ENCODE measurements at regions not wholly inside any gene's neighbourhood (a gene's known extent, or its start where the extent isn't known, plus 50 kb on each side); places are given as distances from the start of the nearest gene placed in this dataset.

DNA sequence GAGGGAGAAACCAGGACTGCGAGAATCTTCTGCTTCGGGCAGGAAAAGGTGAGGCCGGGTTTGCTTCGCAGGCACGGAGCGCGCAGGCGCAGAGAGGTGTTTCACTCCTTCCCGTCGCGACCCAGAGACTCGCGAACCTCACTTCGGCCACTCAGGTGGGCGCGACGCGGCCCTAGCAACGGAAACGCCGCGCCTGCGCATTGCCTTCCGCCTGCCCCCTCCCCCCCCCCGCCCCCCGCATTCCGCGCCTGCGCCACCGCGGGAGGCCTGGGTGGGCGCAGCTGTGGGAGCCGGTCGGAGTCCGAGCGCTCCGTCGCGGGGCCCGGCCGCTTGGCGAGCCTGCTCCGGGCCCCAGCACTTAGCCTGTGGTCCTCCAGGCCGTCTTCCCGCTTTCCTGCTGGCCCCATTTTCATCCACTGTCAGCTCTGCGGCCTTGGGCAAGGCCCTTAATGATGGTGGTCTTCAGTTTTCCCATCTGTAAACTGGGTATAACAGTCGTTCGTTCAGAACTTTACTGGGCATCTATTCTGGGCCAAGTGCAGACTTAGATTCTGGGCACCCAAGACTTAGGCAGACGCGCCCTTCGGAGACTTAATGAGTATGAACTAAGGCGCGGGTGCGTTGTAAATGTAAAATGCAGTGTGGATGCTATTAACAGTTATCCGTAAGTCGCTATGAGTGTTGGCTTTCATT lies 62.1 kb upstream of the ACKR3 start:
- Histone ChIP-seq H3K27me3 (ENCODE audit: control insufficient read depth in 1 of 2, insufficient read depth in 2 of 2, low read length in 2 of 2) (peaks cover 19 to 21% of the 10 kb centered on the region in 2 donors), H3K4me3 (ENCODE audit: low read depth in 1 of 2, low read length in 2 of 2) (peak overlapping the region; percentile 34 to 43), H3K9ac (ENCODE audit: low read depth in 1 of 2, low read length in 2 of 2) (no peak overlapping the region), H3K4me1 (ENCODE audit: control insufficient read depth in 1 of 2, insufficient read depth in 2 of 2, low read length in 2 of 2) (no peaks in the 10 kb centered on the region), H3K27ac (ENCODE audit: low read depth, low read length) (no peak overlapping the region), H3K9me3 (ENCODE audit: control insufficient read depth in 1 of 2, low read length in 2 of 2) (no peaks in the 10 kb centered on the region), H3K36me3 (ENCODE audit: control insufficient read depth in 1 of 2, insufficient read depth in 2 of 2, low read length in 2 of 2) (no peaks in the 10 kb centered on the region)

DNA sequence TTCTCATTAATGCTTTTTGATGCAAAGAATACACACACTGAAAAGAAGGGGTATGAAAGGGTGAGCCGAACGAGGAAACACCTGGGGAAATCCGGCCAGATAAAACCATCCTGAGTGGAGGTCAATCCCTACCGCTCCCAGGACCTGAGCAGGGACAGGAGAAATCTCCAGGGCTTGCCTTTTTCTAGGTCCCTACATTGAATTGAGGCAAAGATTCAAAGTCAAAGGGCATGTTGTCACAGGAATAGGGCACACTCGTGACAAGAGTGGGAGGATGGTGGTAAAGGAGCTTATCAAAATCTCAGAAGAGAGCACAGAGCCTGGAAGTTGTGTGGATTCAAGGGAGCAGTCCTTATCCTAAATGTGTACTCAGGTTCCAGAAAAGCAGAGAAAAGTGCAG lies 61.2 kb upstream of the ACKR3 start:
- Histone ChIP-seq H3K9me3 (ENCODE audit: control insufficient read depth in 1 of 2, low read length in 2 of 2) (no peaks in the 10 kb centered on the region), H3K9ac (ENCODE audit: low read depth in 1 of 2, low read length in 2 of 2) (no peak overlapping the region), H3K27me3 (ENCODE audit: control insufficient read depth in 1 of 2, insufficient read depth in 2 of 2, low read length in 2 of 2) (peaks cover 19 to 21% of the 10 kb centered on the region in 2 donors), H3K27ac (ENCODE audit: low read depth, low read length) (no peak overlapping the region), H3K4me1 (ENCODE audit: control insufficient read depth in 1 of 2, insufficient read depth in 2 of 2, low read length in 2 of 2) (no peaks in the 10 kb centered on the region), H3K36me3 (ENCODE audit: control insufficient read depth in 1 of 2, insufficient read depth in 2 of 2, low read length in 2 of 2) (no peaks in the 10 kb centered on the region), H3K4me3 (ENCODE audit: low read depth in 1 of 2, low read length in 2 of 2) (no peak overlapping the region)

DNA sequence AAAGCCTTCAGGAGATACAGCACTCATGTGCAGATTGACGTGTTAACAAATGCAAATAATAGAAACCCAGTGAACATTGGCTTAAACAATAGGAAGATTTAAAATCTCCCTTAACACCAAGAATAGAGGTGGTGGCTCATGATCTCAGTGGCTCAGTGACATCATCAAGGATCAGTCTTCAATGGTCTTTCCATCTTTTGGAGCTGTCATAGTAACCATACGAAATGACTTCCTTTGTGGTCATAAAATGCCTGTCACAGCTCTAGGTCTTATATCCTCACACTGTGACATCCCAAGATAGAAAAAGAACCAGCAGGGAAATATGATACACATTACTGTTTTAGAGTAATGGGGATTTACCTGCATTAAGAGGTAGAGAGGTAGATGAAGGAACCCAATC lies 59.6 kb upstream of the ACKR3 start:
- Histone ChIP-seq H3K27ac (ENCODE audit: low read depth, low read length) (no peak overlapping the region), H3K4me1 (ENCODE audit: control insufficient read depth in 1 of 2, insufficient read depth in 2 of 2, low read length in 2 of 2) (no peaks in the 10 kb centered on the region), H3K9ac (ENCODE audit: low read depth in 1 of 2, low read length in 2 of 2) (no peak overlapping the region), H3K36me3 (ENCODE audit: control insufficient read depth in 1 of 2, insufficient read depth in 2 of 2, low read length in 2 of 2) (no peaks in the 10 kb centered on the region), H3K4me3 (ENCODE audit: low read depth in 1 of 2, low read length in 2 of 2) (no peak overlapping the region), H3K27me3 (ENCODE audit: control insufficient read depth in 1 of 2, insufficient read depth in 2 of 2, low read length in 2 of 2) (peaks cover 19 to 21% of the 10 kb centered on the region in 2 donors), H3K9me3 (ENCODE audit: control insufficient read depth in 1 of 2, low read length in 2 of 2) (no peaks in the 10 kb centered on the region)

DNA sequence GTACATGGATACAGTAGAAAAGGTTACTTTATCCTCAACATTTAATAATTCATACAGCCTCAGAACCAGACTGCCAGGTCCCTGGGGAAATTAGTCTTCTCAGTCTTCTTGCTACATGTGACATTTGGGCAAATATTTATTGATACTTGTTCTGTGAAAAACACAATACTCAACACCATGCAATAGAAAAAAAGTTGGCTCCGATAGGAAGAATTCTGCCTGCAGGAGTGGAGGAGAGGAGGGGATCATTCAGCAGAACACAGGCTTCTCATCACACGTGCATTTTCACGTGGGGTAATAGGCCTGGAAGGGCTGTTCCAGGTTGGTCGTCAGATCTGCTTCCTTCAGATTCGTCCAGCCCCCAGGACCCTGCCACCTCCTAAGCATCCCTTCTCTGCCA lies 58.4 kb upstream of the ACKR3 start:
- Histone ChIP-seq H3K27me3 (ENCODE audit: control insufficient read depth in 1 of 2, insufficient read depth in 2 of 2, low read length in 2 of 2) (peaks cover 15 to 20% of the 10 kb centered on the region in 2 donors), H3K4me3 (ENCODE audit: low read depth in 1 of 2, low read length in 2 of 2) (no peak overlapping the region), H3K9me3 (ENCODE audit: control insufficient read depth in 1 of 2, low read length in 2 of 2) (no peaks in the 10 kb centered on the region), H3K36me3 (ENCODE audit: control insufficient read depth in 1 of 2, insufficient read depth in 2 of 2, low read length in 2 of 2) (no peaks in the 10 kb centered on the region), H3K4me1 (ENCODE audit: control insufficient read depth in 1 of 2, insufficient read depth in 2 of 2, low read length in 2 of 2) (no peaks in the 10 kb centered on the region), H3K27ac (ENCODE audit: low read depth, low read length) (no peak overlapping the region), H3K9ac (ENCODE audit: low read depth in 1 of 2, low read length in 2 of 2) (no peak overlapping the region)

DNA sequence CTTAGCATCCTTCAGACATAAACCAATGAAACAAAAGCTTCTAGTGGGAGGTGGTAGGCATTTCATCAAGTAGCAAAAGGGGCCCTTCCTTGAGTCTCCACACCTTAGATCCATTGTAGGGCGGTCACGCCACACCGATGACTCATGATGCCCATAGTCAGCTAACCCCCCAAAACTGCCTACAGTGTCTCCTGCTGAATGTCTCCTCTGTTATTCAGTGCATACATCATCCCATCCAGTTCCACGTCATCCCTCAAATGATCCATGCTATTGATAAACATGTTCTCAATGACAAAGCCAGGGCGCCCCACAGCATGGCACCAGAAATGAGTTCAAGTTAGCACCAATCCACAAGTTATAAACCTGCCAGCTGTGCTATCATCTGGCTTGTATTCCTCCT lies 57.4 kb upstream of the ACKR3 start:
- no peak overlapping the region for H3K27ac ChIP-seq (ENCODE audit: low read depth, low read length)
- H3K9ac ChIP-seq (ENCODE audit: low read depth in 1 of 2, low read length in 2 of 2), result no peak overlapping the region
- H3K4me3 ChIP-seq (ENCODE audit: low read depth in 1 of 2, low read length in 2 of 2), result no peak overlapping the region
- H3K9me3 ChIP-seq (ENCODE audit: control insufficient read depth in 1 of 2, low read length in 2 of 2), result no peaks in the 10 kb centered on the region
- peaks cover 6 to 10% of the 10 kb centered on the region in 2 donors for H3K27me3 ChIP-seq (ENCODE audit: control insufficient read depth in 1 of 2, insufficient read depth in 2 of 2, low read length in 2 of 2)
- no peaks in the 10 kb centered on the region for H3K36me3 ChIP-seq (ENCODE audit: control insufficient read depth in 1 of 2, insufficient read depth in 2 of 2, low read length in 2 of 2)
- no peaks in the 10 kb centered on the region for H3K4me1 ChIP-seq (ENCODE audit: control insufficient read depth in 1 of 2, insufficient read depth in 2 of 2, low read length in 2 of 2)

GRCh38 chr2:236512902-236513435 lies 56.7 kb upstream of the ACKR3 start:
- H3K9ac ChIP-seq (ENCODE audit: low read depth in 1 of 2, low read length in 2 of 2), result no peak overlapping the region
- H3K36me3 ChIP-seq (ENCODE audit: control insufficient read depth in 1 of 2, insufficient read depth in 2 of 2, low read length in 2 of 2), result no peaks in the 10 kb centered on the region
- H3K4me3 ChIP-seq (ENCODE audit: low read depth in 1 of 2, low read length in 2 of 2), result no peak overlapping the region
- H3K9me3 ChIP-seq (ENCODE audit: control insufficient read depth in 1 of 2, low read length in 2 of 2), result no peaks in the 10 kb centered on the region
- H3K27me3 ChIP-seq (ENCODE audit: control insufficient read depth in 1 of 2, insufficient read depth in 2 of 2, low read length in 2 of 2), result peaks cover 5 to 6% of the 10 kb centered on the region in 2 donors
- no peaks in the 10 kb centered on the region for H3K4me1 ChIP-seq (ENCODE audit: control insufficient read depth in 1 of 2, insufficient read depth in 2 of 2, low read length in 2 of 2)
- no peak overlapping the region for H3K27ac ChIP-seq (ENCODE audit: low read depth, low read length)

- H3K9ac ChIP-seq (ENCODE audit: low read depth in 1 of 2, low read length in 2 of 2), result no peak overlapping the region
- no peak overlapping the region for H3K4me3 ChIP-seq (ENCODE audit: low read depth in 1 of 2, low read length in 2 of 2)
- no peaks in the 10 kb centered on the region for H3K4me1 ChIP-seq (ENCODE audit: control insufficient read depth in 1 of 2, insufficient read depth in 2 of 2, low read length in 2 of 2)
- H3K9me3 ChIP-seq (ENCODE audit: control insufficient read depth in 1 of 2, low read length in 2 of 2), result no peaks in the 10 kb centered on the region
- H3K36me3 ChIP-seq (ENCODE audit: control insufficient read depth in 1 of 2, insufficient read depth in 2 of 2, low read length in 2 of 2), result no peaks in the 10 kb centered on the region
- H3K27ac ChIP-seq (ENCODE audit: low read depth, low read length), result no peak overlapping the region
- no peaks in the 10 kb centered on the region for H3K27me3 ChIP-seq (ENCODE audit: control insufficient read depth in 1 of 2, insufficient read depth in 2 of 2, low read length in 2 of 2)
Measured at GRCh38 chr2:236513956-236514355, 55.7 kb upstream of the ACKR3 start.

DNA sequence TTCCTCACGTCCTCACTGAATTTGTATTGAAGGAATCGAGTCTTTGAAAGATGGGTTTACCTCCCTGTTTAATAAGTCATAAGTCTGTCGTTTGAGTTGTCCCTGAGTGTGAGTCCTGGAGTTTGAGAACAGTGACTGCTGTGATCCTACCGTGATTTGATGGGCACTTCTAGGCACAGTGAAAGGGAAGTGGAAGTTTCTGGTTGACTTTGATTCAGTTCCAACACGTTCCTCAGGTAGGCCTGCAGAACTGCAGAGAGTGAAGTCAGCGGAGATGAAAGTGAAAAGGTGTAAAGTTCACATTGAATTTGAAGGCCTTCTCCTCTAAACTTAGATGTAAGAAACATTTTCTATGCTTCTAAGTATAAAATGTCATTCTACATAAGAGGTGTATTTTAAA lies 52.9 kb upstream of the ACKR3 start:
- no peak overlapping the region for H3K4me3 ChIP-seq (ENCODE audit: low read depth in 1 of 2, low read length in 2 of 2)
- no peaks in the 10 kb centered on the region for H3K4me1 ChIP-seq (ENCODE audit: control insufficient read depth in 1 of 2, insufficient read depth in 2 of 2, low read length in 2 of 2)
- no peak overlapping the region for H3K9ac ChIP-seq (ENCODE audit: low read depth in 1 of 2, low read length in 2 of 2)
- H3K27ac ChIP-seq (ENCODE audit: low read depth, low read length), result no peak overlapping the region
- no peaks in the 10 kb centered on the region for H3K36me3 ChIP-seq (ENCODE audit: control insufficient read depth in 1 of 2, insufficient read depth in 2 of 2, low read length in 2 of 2)
- no peaks in the 10 kb centered on the region for H3K27me3 ChIP-seq (ENCODE audit: control insufficient read depth in 1 of 2, insufficient read depth in 2 of 2, low read length in 2 of 2)
- H3K9me3 ChIP-seq (ENCODE audit: control insufficient read depth in 1 of 2, low read length in 2 of 2), result no peaks in the 10 kb centered on the region

DNA sequence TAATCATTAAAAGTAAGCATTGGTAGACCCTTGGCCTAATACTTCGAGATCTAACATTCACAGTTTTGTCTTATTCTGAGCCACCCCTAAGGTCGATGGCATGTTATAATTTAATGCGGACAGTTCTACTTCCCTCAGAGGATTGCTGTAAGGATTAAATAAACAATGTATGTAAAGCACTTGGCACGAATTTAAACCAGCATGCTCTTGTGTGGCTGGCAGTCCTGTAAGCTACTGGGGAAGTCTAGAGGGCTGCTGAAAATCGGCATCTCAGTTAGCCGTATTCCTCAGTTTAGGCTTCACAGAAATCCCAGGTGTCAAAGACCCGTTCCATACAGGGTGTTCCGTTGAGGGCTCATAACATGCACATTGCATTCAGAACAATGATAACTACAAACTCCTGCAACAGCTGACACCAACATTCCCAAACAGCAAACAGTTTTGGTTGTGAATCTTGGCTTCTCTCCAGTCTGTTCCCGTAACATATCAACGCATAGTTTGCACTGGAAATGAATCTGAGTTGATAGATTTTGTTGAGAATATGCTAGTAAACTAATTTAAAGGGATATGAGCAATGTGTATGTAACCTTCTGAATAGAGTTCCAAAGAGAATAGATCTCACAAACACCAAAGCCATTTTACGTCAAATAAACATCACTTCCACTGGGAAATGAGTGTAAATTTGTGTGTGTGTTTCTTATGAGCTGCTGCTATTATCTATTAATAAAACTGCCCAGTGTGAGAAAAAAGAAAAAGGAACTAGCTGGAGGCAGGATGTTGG lies 52.2 kb upstream of the ACKR3 start:
- H3K9ac ChIP-seq (ENCODE audit: low read depth in 1 of 2, low read length in 2 of 2), result no peak overlapping the region
- no peaks in the 10 kb centered on the region for H3K9me3 ChIP-seq (ENCODE audit: control insufficient read depth in 1 of 2, low read length in 2 of 2)
- H3K27me3 ChIP-seq (ENCODE audit: control insufficient read depth in 1 of 2, insufficient read depth in 2 of 2, low read length in 2 of 2), result no peaks in the 10 kb centered on the region
- no peak overlapping the region for H3K27ac ChIP-seq (ENCODE audit: low read depth, low read length)
- no peaks in the 10 kb centered on the region for H3K4me1 ChIP-seq (ENCODE audit: control insufficient read depth in 1 of 2, insufficient read depth in 2 of 2, low read length in 2 of 2)
- no peaks in the 10 kb centered on the region for H3K36me3 ChIP-seq (ENCODE audit: control insufficient read depth in 1 of 2, insufficient read depth in 2 of 2, low read length in 2 of 2)
- H3K4me3 ChIP-seq (ENCODE audit: low read depth in 1 of 2, low read length in 2 of 2), result no peak overlapping the region

All from duodenal mucosa (tissue), 2 donors.